ENCODE measurements at regions not wholly inside any gene's neighbourhood (a gene's known extent, or its start where the extent isn't known, plus 50 kb on each side); places are given as distances from the start of the nearest gene placed in this dataset.

GRCh38 chr15:31444844-31445243, 118.2 kb downstream of the KLF13 start:
- Histone ChIP-seq H3K27me3 (replicated peaks; ENCODE audit: insufficient read depth) (no peaks in the 10 kb centered on the region), H3K9me3 (no peaks in the 10 kb centered on the region), H3K4me3 (no peak overlapping the region), H3K27ac (no peak overlapping the region), H3K36me3 (no peaks in the 10 kb centered on the region), H3K4me1 (replicated peaks) (no peaks in the 10 kb centered on the region)
- no peak for DNase-seq (ENCODE audit: low spot score)
- 85% methylated on average over 3 of the region's 3 CpGs for WGBS
- intact Hi-C loops (cut with DNase I), result loop anchor here (5.0 kb wide), 1 partner anchor 42 kb away; no protein-coding TSS in a partner anchor
- TF ChIP-seq POLR2A (IDR thresholded peaks at IDR 0.05) (no peak), CTCF (IDR thresholded peaks at IDR 0.05) (no peak), POLR2AphosphoS5 (IDR thresholded peaks at IDR 0.05) (no peak)

GRCh38 chr15:31446546-31446945, 119.9 kb downstream of the KLF13 start:
- Histone ChIP-seq H3K4me3 (no peak overlapping the region), H3K9me3 (no peaks in the 10 kb centered on the region), H3K27ac (no peak overlapping the region), H3K27me3 (replicated peaks; ENCODE audit: insufficient read depth) (no peaks in the 10 kb centered on the region), H3K4me1 (replicated peaks) (no peaks in the 10 kb centered on the region), H3K36me3 (no peaks in the 10 kb centered on the region)
- DNase-seq (ENCODE audit: low spot score), result no peak
- WGBS, result 95% methylated on average over 7 of the region's 7 CpGs
- TF ChIP-seq POLR2AphosphoS5 (IDR thresholded peaks at IDR 0.05), result no peak
- TF ChIP-seq POLR2A (IDR thresholded peaks at IDR 0.05), result no peak
- TF ChIP-seq CTCF (IDR thresholded peaks at IDR 0.05), result no peak
- intact Hi-C loops (cut with DNase I), result no loop called here

- H3K9me3 ChIP-seq, result no peaks in the 10 kb centered on the region
- H3K4me1 ChIP-seq (replicated peaks), result no peaks in the 10 kb centered on the region
- TF ChIP-seq CTCF (IDR thresholded peaks at IDR 0.05) (no peak), POLR2AphosphoS5 (IDR thresholded peaks at IDR 0.05) (no peak), POLR2A (IDR thresholded peaks at IDR 0.05) (no peak)
- H3K36me3 ChIP-seq, result no peaks in the 10 kb centered on the region
- H3K27me3 ChIP-seq (replicated peaks; ENCODE audit: insufficient read depth), result no peaks in the 10 kb centered on the region
- no peak overlapping the region for H3K27ac ChIP-seq
- no peak for DNase-seq (ENCODE audit: low spot score)
- no peak overlapping the region for H3K4me3 ChIP-seq
- intact Hi-C loops (cut with DNase I), result no loop called here
- 75% methylated on average over 8 of the region's 8 CpGs for WGBS
These were observed 121.4 kb downstream of the KLF13 start for GRCh38 chr15:31447931-31448634.

GRCh38 chr15:31448635-31448979, 122.0 kb downstream of the KLF13 start:
- no peak overlapping the region for H3K4me3 ChIP-seq
- intact Hi-C loops (cut with DNase I), result no loop called here
- H3K27ac ChIP-seq, result no peak overlapping the region
- no peak for TF ChIP-seq POLR2A (IDR thresholded peaks at IDR 0.05)
- no peaks in the 10 kb centered on the region for H3K4me1 ChIP-seq (replicated peaks)
- no peaks in the 10 kb centered on the region for H3K9me3 ChIP-seq
- no peaks in the 10 kb centered on the region for H3K27me3 ChIP-seq (replicated peaks; ENCODE audit: insufficient read depth)
- no peaks in the 10 kb centered on the region for H3K36me3 ChIP-seq
- no peak for DNase-seq (ENCODE audit: low spot score)
- WGBS, result 44% methylated on average over 5 of the region's 5 CpGs

GRCh38 chr15:31452595-31453557, 126.2 kb downstream of the KLF13 start:
- no peak for DNase-seq (ENCODE audit: low spot score)
- WGBS, result 92% methylated on average over 36 of the region's 36 CpGs

More at GRCh38 chr15:31452595-31453557, 126.2 kb downstream of the KLF13 start:
- H3K4me1 ChIP-seq (replicated peaks), result no peaks in the 10 kb centered on the region
- intact Hi-C loops (cut with DNase I), result no loop called here
- H3K27me3 ChIP-seq (replicated peaks; ENCODE audit: insufficient read depth), result no peaks in the 10 kb centered on the region
- no peak for TF ChIP-seq POLR2A (IDR thresholded peaks at IDR 0.05)
- no peak for TF ChIP-seq CTCF (IDR thresholded peaks at IDR 0.05)
- TF ChIP-seq POLR2AphosphoS5 (IDR thresholded peaks at IDR 0.05), result no peak
- H3K4me3 ChIP-seq, result no peak overlapping the region
- H3K36me3 ChIP-seq, result no peaks in the 10 kb centered on the region
- no peaks in the 10 kb centered on the region for H3K9me3 ChIP-seq
- no peak overlapping the region for H3K27ac ChIP-seq

Measured in prostate gland (tissue), 2 donors.